Urothelium cell line (cell line): ENCODE measurements at regions not wholly inside any gene's neighbourhood (a gene's known extent, or its start where the extent isn't known, plus 50 kb on each side); places are given as distances from the start of the nearest gene placed in this dataset.
"Not testable (repeated sequence)": the region's sequence is repeated elsewhere in the genome, so short reads cannot be mapped to it uniquely, and the experiment has no call there.

Source experiments
- DNase-seq: peaks from one replicate; pipeline ENCODE4 v3.0.0; 2011; ENCODE audit warnings: low spot score, mixed read lengths
- FAIRE-seq: peaks from 2 replicates; lab custom pipeline; 2011; peaks lifted over from hg19 to GRCh38; lab: Jason Lieb, UNC

GRCh38 chr16:29578898-29579297 is 72.7 kb upstream of the NPIPB12 start:
- FAIRE-seq, DNase-seq: not testable (repeated sequence)

- not testable (repeated sequence) for FAIRE-seq, DNase-seq
Measured at GRCh38 chr16:29581764-29582163, 75.6 kb upstream of the NPIPB12 start.

GRCh38 chr16:29591919-29592318 is 71.1 kb upstream of the SPN start:
- not testable (repeated sequence) for FAIRE-seq, DNase-seq

GRCh38 chr16:29594269-29594925 is 68.7 kb upstream of the SPN start:
- DNase-seq = peak; percentile 18
- not testable (repeated sequence) for FAIRE-seq

GRCh38 chr16:29594926-29595838 is 67.9 kb upstream of the SPN start:
- peak; percentile 51 for DNase-seq
- FAIRE-seq = not testable (repeated sequence)

GRCh38 chr16:29597030-29597429 is 66.0 kb upstream of the SPN start:
- FAIRE-seq, DNase-seq: not testable (repeated sequence)

- DNase-seq, FAIRE-seq: not testable (repeated sequence)
Measured at GRCh38 chr16:29600111-29601000, 62.7 kb upstream of the SPN start.

- DNase-seq, FAIRE-seq: not testable (repeated sequence)
Measured at GRCh38 chr16:29602247-29602625, 60.8 kb upstream of the SPN start.

- not testable (repeated sequence) for FAIRE-seq, DNase-seq
Measured at GRCh38 chr16:29602683-29603088, 60.4 kb upstream of the SPN start.

GRCh38 chr16:29604631-29605549 is 58.2 kb upstream of the SPN start:
- peak; percentile 7 for DNase-seq
- FAIRE-seq = not testable (repeated sequence)

- DNase-seq, FAIRE-seq: not testable (repeated sequence)
Measured at GRCh38 chr16:29605593-29606205, 57.3 kb upstream of the SPN start.

- DNase-seq, FAIRE-seq: not testable (repeated sequence)
Measured at GRCh38 chr16:29606669-29607427, 56.2 kb upstream of the SPN start.

GRCh38 chr16:29607428-29607823 is 55.6 kb upstream of the SPN start:
- not testable (repeated sequence) for DNase-seq, FAIRE-seq

GRCh38 chr16:29612381-29613306 is 50.4 kb upstream of the SPN start:
- FAIRE-seq = not testable (repeated sequence)

More at GRCh38 chr16:29612381-29613306, 50.4 kb upstream of the SPN start:
- DNase-seq = not testable (repeated sequence)
